ENCODE measurements at regions not wholly inside any gene's neighbourhood (a gene's known extent, or its start where the extent isn't known, plus 50 kb on each side); places are given as distances from the start of the nearest gene placed in this dataset.

GRCh38 chr1:80632284-80632683 is 1168.5 kb upstream of the ADGRL2 start:
- intact Hi-C loops (cut with DNase I; ENCODE audit: low total_unique reads), result no loop called here
- TF ChIP-seq CTCF (IDR thresholded peaks at IDR 0.05 in 8 of 11, conservative IDR thresholded peaks at IDR 0.05 in 3 of 11) (no peak), POLR2A (IDR thresholded peaks at IDR 0.05) (no peak), POLR2AphosphoS5 (IDR thresholded peaks at IDR 0.05) (no peak)
- Histone ChIP-seq H3K9me3 (peaks cover 0 to 16% (median 1%) of the 10 kb centered on the region in 8 donors), H3K4me3 (no peak overlapping the region), H3K4me1 (no peaks in the 10 kb centered on the region), H3K27me3 (replicated peaks in 1 of 7) (no peaks in the 10 kb centered on the region), H3K36me3 (no peaks in the 10 kb centered on the region), H3K27ac (no peak overlapping the region)
- DNase-seq, result no peak
- 79 to 87% (median 84%) methylated on average over 10 of the region's 10 CpGs for WGBS, 5 donors

- TF ChIP-seq POLR2AphosphoS5 (IDR thresholded peaks at IDR 0.05), result no peak
- TF ChIP-seq POLR2A (IDR thresholded peaks at IDR 0.05), result no peak
- TF ChIP-seq CTCF (IDR thresholded peaks at IDR 0.05 in 8 of 11, conservative IDR thresholded peaks at IDR 0.05 in 3 of 11), result no peak
- H3K4me1 ChIP-seq, result no peaks in the 10 kb centered on the region
- intact Hi-C loops (cut with DNase I; ENCODE audit: low total_unique reads), result no loop called here
- H3K27ac ChIP-seq, result no peak overlapping the region
- no peak for DNase-seq
- no peak overlapping the region for H3K4me3 ChIP-seq
- no peaks in the 10 kb centered on the region for H3K27me3 ChIP-seq (replicated peaks in 1 of 7)
- H3K9me3 ChIP-seq, result peaks cover 0 to 4% (median 0%) of the 10 kb centered on the region in 8 donors
- H3K36me3 ChIP-seq, result no peaks in the 10 kb centered on the region
- 69 to 83% (median 78%) methylated on average over 3 of the region's 3 CpGs for WGBS, 5 donors
Measured at GRCh38 chr1:80629304-80629837, 1171.4 kb upstream of the ADGRL2 start.

- 63 to 94% (median 69%) methylated on average over 4 of the region's 4 CpGs for WGBS, 5 donors
- no peaks in the 10 kb centered on the region for H3K4me1 ChIP-seq
- intact Hi-C loops (cut with DNase I; ENCODE audit: low total_unique reads), result no loop called here
- no peak for DNase-seq
- H3K27ac ChIP-seq, result no peak overlapping the region
- H3K27me3 ChIP-seq (replicated peaks in 1 of 7), result no peaks in the 10 kb centered on the region
- H3K9me3 ChIP-seq, result peaks cover 0 to 18% (median 5%) of the 10 kb centered on the region in 8 donors
- H3K36me3 ChIP-seq, result no peaks in the 10 kb centered on the region
- no peak overlapping the region for H3K4me3 ChIP-seq
- TF ChIP-seq POLR2AphosphoS5 (IDR thresholded peaks at IDR 0.05), result no peak
- TF ChIP-seq POLR2A (IDR thresholded peaks at IDR 0.05), result no peak
- no peak for TF ChIP-seq CTCF (IDR thresholded peaks at IDR 0.05 in 8 of 11, conservative IDR thresholded peaks at IDR 0.05 in 3 of 11)
Measured at GRCh38 chr1:80624682-80625081, 1176.1 kb upstream of the ADGRL2 start.

GRCh38 chr1:80607064-80607463 is 1193.7 kb upstream of the ADGRL2 start:
- H3K4me1 ChIP-seq, result no peaks in the 10 kb centered on the region
- H3K9me3 ChIP-seq, result peaks cover 0 to 25% (median 9%) of the 10 kb centered on the region in 8 donors
- H3K27ac ChIP-seq, result no peak overlapping the region
- no peaks in the 10 kb centered on the region for H3K27me3 ChIP-seq (replicated peaks in 1 of 7)
- DNase-seq, result no peak
- H3K4me3 ChIP-seq, result no peak overlapping the region
- no peak for TF ChIP-seq CTCF (IDR thresholded peaks at IDR 0.05 in 8 of 11, conservative IDR thresholded peaks at IDR 0.05 in 3 of 11)
- no peak for TF ChIP-seq POLR2AphosphoS5 (IDR thresholded peaks at IDR 0.05)
- no peak for TF ChIP-seq POLR2A (IDR thresholded peaks at IDR 0.05)
- intact Hi-C loops (cut with DNase I; ENCODE audit: low total_unique reads), result no loop called here
- no peaks in the 10 kb centered on the region for H3K36me3 ChIP-seq
